GM12878 (cell line): ENCODE measurements at regions not wholly inside any gene's neighbourhood (a gene's known extent, or its start where the extent isn't known, plus 50 kb on each side); places are given as distances from the start of the nearest gene placed in this dataset.

Experiments used
- ATAC-seq: fragments of 200-7000 bp; cut with Tn5 transposase; 3 replicates; pipeline ENCODE4 v1.9.1; 2020; ENCODE audit warnings: mild to moderate bottlenecking, moderate library complexity
- BruUV-seq: library from RNA; stranded (reverse); fragments of 400-500 nt; replicated peaks from 2 replicates; lab custom pipeline; 2021; lab: Mats Ljungman, UMichigan
- CTCF ChIA-PET: fragments of 300-600 bp; sonication (Branson Sonifier 250); formaldehyde crosslinking; extraction: SDS; loops from one replicate; lab custom pipeline; 2021; ENCODE audit warnings: inconsistent platforms; lab: Yijun Ruan, JAX
- POLR2A ChIA-PET: fragments of 350-600 bp; formaldehyde crosslinking; extraction: SDS; loops from one replicate; lab custom pipeline; 2021; ENCODE audit warnings: inconsistent platforms; lab: Charles Lee
- RAD21 ChIA-PET: fragments of 300-600 bp; sonication (Branson Sonifier 250); formaldehyde crosslinking; loops from one replicate; lab custom pipeline; 2023; ENCODE audit warnings: antibody characterized with exemption; ENCODE audit not compliant: unreplicated experiment; lab: Charles Lee
- SMC1A ChIA-PET: fragments of 300-600 bp; sonication (Branson Sonifier 250); formaldehyde crosslinking; loops from one replicate; lab custom pipeline; 2023; ENCODE audit not compliant: unreplicated experiment, uncharacterized antibody; lab: Charles Lee
- DNase-seq: peaks from one replicate; pipeline ENCODE4 v3.0.0-alpha.2; 2011; ENCODE audit warnings: low read depth, low spot score
- FAIRE-seq: peaks from 3 replicates; lab custom pipeline; 2011; peaks lifted over from hg19 to GRCh38; lab: Jason Lieb, UNC
- H2AFZ ChIP-seq: 2 replicates; pipeline ENCODE4 v1.6.0; 2011; ENCODE audit warnings: low read depth, low read length, control low read depth; ENCODE audit not compliant: control insufficient read depth
- H3K27ac ChIP-seq: 2 replicates; pipeline ENCODE4 v1.5.1; 2011; ENCODE audit warnings: control low read depth; ENCODE audit not compliant: control insufficient read depth, insufficient read depth
- H3K27me3 ChIP-seq, 2 experiments: replicated peaks in 1 of 2; 2 replicates each; pipeline versions ENCODE4 v1.6.0 to v1.6.1; 2011; ENCODE audit warnings: low read length in 1 of 2; ENCODE audit not compliant: control insufficient read depth in 2 of 2, insufficient read depth in 2 of 2
- H3K36me3 ChIP-seq, 2 experiments: 2 replicates each; pipeline ENCODE4 v1.5.1; 2011; ENCODE audit warnings: low read length in 1 of 2; ENCODE audit not compliant: control insufficient read depth in 2 of 2, insufficient read depth in 2 of 2
- H3K4me1 ChIP-seq: 2 replicates; pipeline ENCODE4 v1.6.1; 2011; ENCODE audit warnings: mild to moderate bottlenecking, low read length, moderate library complexity, mixed read lengths; ENCODE audit not compliant: control insufficient read depth, insufficient read depth
- H3K4me2 ChIP-seq: 2 replicates; pipeline ENCODE4 v1.6.0; 2011; ENCODE audit warnings: control low read depth; ENCODE audit not compliant: control insufficient read depth, insufficient read depth
- H3K4me3 ChIP-seq: fragments of 200-600 bp; sonication (generic); 2 replicates; pipeline ENCODE4 v1.5.1; 2016
- H3K79me2 ChIP-seq: 2 replicates; pipeline ENCODE4 v1.6.0; 2011; ENCODE audit warnings: low read length; ENCODE audit not compliant: control insufficient read depth, insufficient read depth
- H3K9ac ChIP-seq: 2 replicates; pipeline ENCODE4 v1.8.0; 2011; ENCODE audit warnings: low read length, control low read depth, mixed read lengths; ENCODE audit not compliant: control insufficient read depth, insufficient read depth
- H3K9me3 ChIP-seq: replicated peaks from 3 replicates; pipeline ENCODE4 v1.5.1; 2011; ENCODE audit warnings: mild to moderate bottlenecking, low read length; ENCODE audit not compliant: control insufficient read depth, insufficient read depth
- H4K20me1 ChIP-seq: 2 replicates; pipeline ENCODE4 v1.6.0; 2011; ENCODE audit not compliant: control insufficient read depth, insufficient read depth
- BCL11A ChIP-seq: IDR thresholded peaks from 2 replicates; pipeline ENCODE4 v1.6.1; 2011; ENCODE audit warnings: low read depth, low read length
- EZH2 ChIP-seq: IDR thresholded peaks from 2 replicates; pipeline ENCODE4 v1.6.1; 2012; ENCODE audit warnings: low read depth, mild to moderate bottlenecking, control low read depth, inconsistent platforms, low read length, borderline replicate concordance; ENCODE audit not compliant: control insufficient read depth
- KDM1A ChIP-seq: fragments of 200-600 bp; sonication (generic); IDR thresholded peaks from 2 replicates; pipeline ENCODE4 v1.6.1; 2016; ENCODE audit warnings: borderline replicate concordance
- NFIC ChIP-seq: IDR thresholded peaks from 2 replicates; pipeline ENCODE4 v1.6.1; 2012; ENCODE audit warnings: low read depth, mild to moderate bottlenecking, inconsistent platforms, low read length, moderate library complexity
- SMAD5 ChIP-seq: IDR thresholded peaks from 2 replicates; pipeline ENCODE4 v1.6.1; 2016; ENCODE audit warnings: antibody characterized with exemption, low read depth
- TARDBP ChIP-seq: IDR thresholded peaks from 2 replicates; pipeline ENCODE4 v1.6.1; 2016; ENCODE audit warnings: borderline replicate concordance
- TCF7 ChIP-seq: IDR thresholded peaks from 2 replicates; pipeline ENCODE4 v1.6.1; 2014; ENCODE audit warnings: antibody characterized with exemption, borderline replicate concordance
- WGBS: methylation state at CpG from one replicate; pipeline ENCODE4 v1.1.6; 2016; ENCODE audit warnings: low lambda C conversion rate; ENCODE audit not compliant: insufficient replicate concordance, insufficient coverage; ENCODE audit errors: missing lambda C conversion rate; 5-methylcytosine and 5-hydroxymethylcytosine counted together
- in situ Hi-C: fragments of 300-500 bp; cut with MboI; formaldehyde crosslinking; loops from 9 replicates; pipeline ENCODE4 v1.14.3; 2018; ENCODE audit warnings: mixed read lengths
- intact Hi-C: fragments of 100-400 bp; cut with micrococcal nuclease; formaldehyde crosslinking; loops from one replicate; pipeline ENCODE4 v1.14.2; 2022; ENCODE audit not compliant: unreplicated experiment

DNA sequence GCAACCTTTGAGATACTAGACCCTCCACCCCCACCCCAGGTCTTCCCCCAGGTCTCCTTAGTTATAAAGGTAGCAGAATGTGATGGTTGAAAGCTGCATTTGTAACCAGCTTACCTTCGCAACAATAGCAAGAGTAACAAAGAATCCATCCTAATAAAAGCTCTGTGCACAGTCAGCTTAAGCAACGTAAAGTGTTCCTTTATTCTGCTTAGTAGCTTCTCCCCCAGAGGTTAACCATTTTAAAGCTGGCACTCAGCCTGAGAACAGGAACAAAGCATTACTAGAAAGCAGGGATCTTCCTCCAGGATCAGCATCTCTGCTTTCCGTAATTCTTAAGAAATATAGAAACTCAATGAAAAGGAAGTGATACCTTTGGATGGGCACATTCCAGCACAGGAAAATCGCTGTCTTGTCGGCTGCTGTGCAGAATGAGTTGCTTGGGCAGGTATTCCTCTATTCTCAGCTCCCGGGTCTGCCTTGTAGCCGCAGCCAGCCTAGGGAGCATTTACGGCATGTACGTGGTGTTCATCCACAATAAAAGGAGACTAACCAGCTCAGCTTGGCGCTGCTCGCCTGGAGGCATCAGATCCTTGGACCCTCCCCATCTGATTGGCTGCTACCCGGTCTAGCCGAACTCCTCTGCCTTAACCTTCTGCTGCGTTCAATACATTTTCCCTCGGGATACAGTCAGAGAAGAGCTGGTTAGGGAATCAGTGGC, 113.0 kb upstream of the TLR3 start:
- Histone ChIP-seq H3K4me2 (no peak overlapping the region), H2AFZ (no peak overlapping the region), H3K36me3 (no peaks in the 10 kb centered on the region), H3K9me3 (no peaks in the 10 kb centered on the region), H3K4me3 (no peak overlapping the region), H3K9ac (no peak overlapping the region), H3K27me3 (no peaks in the 10 kb centered on the region; a peak in 3 of 4 replicates), H4K20me1 (no peaks in the 10 kb centered on the region), H3K27ac (no peak overlapping the region), H3K79me2 (no peaks in the 10 kb centered on the region), H3K4me1 (no peaks in the 10 kb centered on the region)
- no peak for FAIRE-seq
- BruUV-seq, result no TSS peak
- ChIA-PET SMC1A (no interaction called here), POLR2A (no interaction called here), RAD21 (no interaction called here), CTCF (no interaction called here)
- in situ Hi-C loops (no loop called here), intact Hi-C loops (no loop called here)
- DNase-seq, result no peak
- TF ChIP-seq EZH2 (no peak), SMAD5 (no peak), TARDBP (no peak)
- 64% methylated on average over 15 of the region's 15 CpGs for WGBS
- no peak for ATAC-seq

DNA sequence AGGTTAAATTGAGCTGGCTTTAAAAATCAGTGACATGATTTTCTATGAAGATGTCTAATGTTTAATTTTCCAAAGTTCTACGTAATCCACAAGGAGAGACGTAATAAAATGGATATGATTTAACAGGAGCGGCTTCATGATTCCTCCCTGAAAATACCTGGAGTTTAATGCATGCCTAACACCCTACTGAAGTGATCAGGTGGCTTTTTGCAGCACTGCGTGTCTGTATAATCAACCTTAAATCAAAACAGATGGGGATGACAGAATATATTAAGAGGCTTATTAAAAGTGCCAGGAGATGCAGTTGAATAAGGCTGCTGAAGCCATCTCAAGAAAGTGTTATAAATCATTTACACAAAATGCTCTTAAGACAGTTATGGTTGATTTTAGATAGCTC, 112.4 kb upstream of the TLR3 start:
- H4K20me1 ChIP-seq, result no peaks in the 10 kb centered on the region
- 5% methylated on average over 4 of the region's 4 CpGs for WGBS

More for the DNA sequence above, 112.4 kb upstream of the TLR3 start:
- RAD21 ChIA-PET, result no interaction called here
- no TSS peak for BruUV-seq
- Histone ChIP-seq H3K9me3 (no peaks in the 10 kb centered on the region), H3K4me3 (no peak overlapping the region), H3K4me2 (no peak overlapping the region), H3K27ac (no peak overlapping the region), H2AFZ (no peak overlapping the region), H3K79me2 (no peaks in the 10 kb centered on the region), H3K36me3 (no peaks in the 10 kb centered on the region), H3K4me1 (no peaks in the 10 kb centered on the region), H3K27me3 (no peaks in the 10 kb centered on the region; a peak in 3 of 4 replicates), H3K9ac (no peak overlapping the region)
- no peak for ATAC-seq
- DNase-seq, result no peak
- POLR2A ChIA-PET, result no interaction called here
- intact Hi-C loops, result no loop called here
- CTCF ChIA-PET, result no interaction called here
- in situ Hi-C loops, result no loop called here
- SMC1A ChIA-PET, result no interaction called here
- FAIRE-seq, result no peak
- TF ChIP-seq BCL11A, result no peak
- TF ChIP-seq NFIC, result no peak
- no peak for TF ChIP-seq KDM1A
- no peak for TF ChIP-seq TCF7
